ENCODE measurements at regions not wholly inside any gene's neighbourhood (a gene's known extent, or its start where the extent isn't known, plus 50 kb on each side); places are given as distances from the start of the nearest gene placed in this dataset.

- Histone ChIP-seq H3K9me3 (no peaks in the 10 kb centered on the region), H3K27me3 (no peaks in the 10 kb centered on the region), H3K27ac (peak overlapping the region in 1 of 4 donors; percentile 27), H3K4me1 (peaks cover 18 to 47% (median 24%) of the 10 kb centered on the region in 4 donors), H3K4me3 (no peak overlapping the region), H3K36me3 (no peaks in the 10 kb centered on the region)
- peak in 1 of 2 donors; percentile 18 for DNase-seq
- 89 to 92% methylated on average over 4 of the region's 4 CpGs for WGBS, 2 donors
- no peak for ATAC-seq (ENCODE audit: low FRiP score in 2 of 2)
- TF ChIP-seq CTCF (IDR thresholded peaks at IDR 0.05) (no peak), POLR2AphosphoS5 (IDR thresholded peaks at IDR 0.05) (no peak), EP300 (IDR thresholded peaks at IDR 0.05) (no peak), POLR2A (IDR thresholded peaks at IDR 0.05) (no peak)
Observed at GRCh38 chr21:38915546-38915945, 109.8 kb downstream of the ETS2 start.

- WGBS, 2 donors: 58 to 69% methylated on average over 9 to 10 of the region's 10 CpGs
- ATAC-seq (ENCODE audit: low FRiP score in 2 of 2) (no peak), DNase-seq (peak in 1 of 2 donors; percentile 22)
- Histone ChIP-seq H3K27ac (peak overlapping the region; percentile 9 to 57 (median 34)), H3K27me3 (no peaks in the 10 kb centered on the region), H3K4me1 (peaks cover 23 to 55% (median 30%) of the 10 kb centered on the region in 4 donors), H3K36me3 (no peaks in the 10 kb centered on the region), H3K4me3 (no peak overlapping the region), H3K9me3 (no peaks in the 10 kb centered on the region)
- no peak for TF ChIP-seq EP300 (IDR thresholded peaks at IDR 0.05)
- no peak for TF ChIP-seq POLR2A (IDR thresholded peaks at IDR 0.05)
- TF ChIP-seq CTCF (IDR thresholded peaks at IDR 0.05): no peak
- no peak for TF ChIP-seq POLR2AphosphoS5 (IDR thresholded peaks at IDR 0.05)
Observed at GRCh38 chr21:38914528-38915293, 109.0 kb downstream of the ETS2 start.

GRCh38 chr21:38913893-38914527 is 108.3 kb downstream of the ETS2 start:
- Histone ChIP-seq H3K4me3 (no peak overlapping the region), H3K36me3 (no peaks in the 10 kb centered on the region), H3K4me1 (peaks cover 26 to 52% (median 30%) of the 10 kb centered on the region in 4 donors), H3K27ac (peak overlapping the region; percentile 68 to 86 (median 84)), H3K27me3 (no peaks in the 10 kb centered on the region), H3K9me3 (no peaks in the 10 kb centered on the region)
- WGBS, 2 donors: 73 to 82% methylated on average over 3 of the region's 3 CpGs
- ATAC-seq (ENCODE audit: low FRiP score in 2 of 2) (no peak), DNase-seq (peak in 1 of 2 donors; percentile 10)
- TF ChIP-seq CTCF (IDR thresholded peaks at IDR 0.05) (no peak), POLR2A (IDR thresholded peaks at IDR 0.05) (no peak), POLR2AphosphoS5 (IDR thresholded peaks at IDR 0.05) (no peak), EP300 (IDR thresholded peaks at IDR 0.05) (no peak)

GRCh38 chr21:38913120-38913892 is 107.6 kb downstream of the ETS2 start:
- TF ChIP-seq EP300 (IDR thresholded peaks at IDR 0.05) (peak in 2 of 4 donors; percentile 1 to 32), CTCF (IDR thresholded peaks at IDR 0.05) (no peak), POLR2A (IDR thresholded peaks at IDR 0.05) (peak in 1 of 4 donors; percentile 53), POLR2AphosphoS5 (IDR thresholded peaks at IDR 0.05) (peak; percentile 23 to 64)
- ATAC-seq (ENCODE audit: low FRiP score in 2 of 2) (peak; percentile 82 to 93), DNase-seq (peak; percentile 87 to 94)
- peaks cover 26 to 46% (median 30%) of the 10 kb centered on the region in 4 donors for H3K4me1 ChIP-seq
- no peaks in the 10 kb centered on the region for H3K9me3 ChIP-seq
- peak overlapping the region in 3 of 4 donors; percentile 9 to 26 (median 11) for H3K4me3 ChIP-seq
- WGBS, 2 donors: 29 to 38% methylated on average over 25 to 32 of the region's 32 CpGs
- peak overlapping the region; percentile 68 to 86 (median 84) for H3K27ac ChIP-seq
- H3K36me3 ChIP-seq: no peaks in the 10 kb centered on the region
- H3K27me3 ChIP-seq: no peaks in the 10 kb centered on the region

Measured in upper lobe of left lung (tissue), 6 donors.